Femur (tissue), 1 donor: ENCODE measurements at regions not wholly inside any gene's neighbourhood (a gene's known extent, or its start where the extent isn't known, plus 50 kb on each side); places are given as distances from the start of the nearest gene placed in this dataset.
"Not testable (repeated sequence)": the region's sequence is repeated elsewhere in the genome, so short reads cannot be mapped to it uniquely, and the experiment has no call there.

Experiments
- DNase-seq: peaks from one replicate; pipeline ENCODE4 v3.0.0-alpha.2; 2017

GRCh38 chr2:167670588-167670987, 576.8 kb downstream of the STK39 start:
- DNase-seq, result no peak

GRCh38 chr2:167653131-167653530, 594.3 kb downstream of the STK39 start:
- no peak for DNase-seq

- no peak for DNase-seq
These were observed 595.0 kb downstream of the STK39 start for GRCh38 chr2:167652401-167652800.

- DNase-seq, result no peak
These were observed 595.8 kb downstream of the STK39 start for GRCh38 chr2:167651406-167652151.

- DNase-seq, result no peak
These were observed 600.8 kb downstream of the STK39 start for GRCh38 chr2:167646557-167646956.

- no peak for DNase-seq
These were observed 607.3 kb downstream of the STK39 start for GRCh38 chr2:167640096-167640495.

GRCh38 chr2:167637741-167638140, 609.7 kb downstream of the STK39 start:
- DNase-seq, result no peak

- DNase-seq, result not testable (repeated sequence)
These were observed 615.1 kb downstream of the STK39 start for GRCh38 chr2:167632271-167632670.

GRCh38 chr2:167626961-167627360, 620.4 kb downstream of the STK39 start:
- DNase-seq, result no peak

- no peak for DNase-seq
These were observed 621.1 kb downstream of the STK39 start for GRCh38 chr2:167626301-167626700.

- no peak for DNase-seq
These were observed 630.4 kb downstream of the STK39 start for GRCh38 chr2:167616997-167617396.

- no peak for DNase-seq
These were observed 633.9 kb downstream of the STK39 start for GRCh38 chr2:167613471-167613870.

GRCh38 chr2:167608487-167608886, 638.9 kb downstream of the STK39 start:
- DNase-seq, result no peak

- no peak for DNase-seq
These were observed 639.7 kb downstream of the STK39 start for GRCh38 chr2:167607731-167608130.

- DNase-seq, result no peak
These were observed 640.2 kb downstream of the STK39 start for GRCh38 chr2:167607211-167607610.

GRCh38 chr2:167602122-167602521, 645.3 kb downstream of the STK39 start:
- DNase-seq, result no peak

GRCh38 chr2:167599219-167599618, 648.2 kb downstream of the STK39 start:
- no peak for DNase-seq

GRCh38 chr2:167595839-167596471, 651.4 kb downstream of the STK39 start:
- no peak for DNase-seq

- no peak for DNase-seq
These were observed 652.4 kb downstream of the STK39 start for GRCh38 chr2:167595021-167595420.

- DNase-seq, result no peak
These were observed 655.0 kb downstream of the STK39 start for GRCh38 chr2:167592441-167592840.

GRCh38 chr2:167582619-167583018, 664.8 kb downstream of the STK39 start:
- DNase-seq, result no peak

GRCh38 chr2:167581961-167582574, 665.3 kb downstream of the STK39 start:
- no peak for DNase-seq

- DNase-seq, result no peak
These were observed 667.6 kb downstream of the STK39 start for GRCh38 chr2:167579826-167580225.

GRCh38 chr2:167575276-167575675, 672.1 kb downstream of the STK39 start:
- no peak for DNase-seq
